Epithelial cell of esophagus (primary cell): ENCODE measurements at regions not wholly inside any gene's neighbourhood (a gene's known extent, or its start where the extent isn't known, plus 50 kb on each side); places are given as distances from the start of the nearest gene placed in this dataset.

Experiments
- DNase-seq: peaks from one replicate; pipeline ENCODE4 v3.0.0; 2010; ENCODE audit warnings: low read depth
- H3K4me3 ChIP-seq: 2 replicates; pipeline ENCODE4 v1.5.1; 2011; ENCODE audit warnings: mild to moderate bottlenecking, low read length, control low read depth
- TF ChIP-seq, protein P1 (sequence below): IDR thresholded peaks from 2 replicates; pipeline ENCODE4 v1.5.1; 2011; ENCODE audit warnings: low read depth, mild to moderate bottlenecking, low read length, control low read depth, inconsistent platforms; ENCODE audit not compliant: insufficient read depth; ENCODE audit errors: missing control alignments

DNA sequence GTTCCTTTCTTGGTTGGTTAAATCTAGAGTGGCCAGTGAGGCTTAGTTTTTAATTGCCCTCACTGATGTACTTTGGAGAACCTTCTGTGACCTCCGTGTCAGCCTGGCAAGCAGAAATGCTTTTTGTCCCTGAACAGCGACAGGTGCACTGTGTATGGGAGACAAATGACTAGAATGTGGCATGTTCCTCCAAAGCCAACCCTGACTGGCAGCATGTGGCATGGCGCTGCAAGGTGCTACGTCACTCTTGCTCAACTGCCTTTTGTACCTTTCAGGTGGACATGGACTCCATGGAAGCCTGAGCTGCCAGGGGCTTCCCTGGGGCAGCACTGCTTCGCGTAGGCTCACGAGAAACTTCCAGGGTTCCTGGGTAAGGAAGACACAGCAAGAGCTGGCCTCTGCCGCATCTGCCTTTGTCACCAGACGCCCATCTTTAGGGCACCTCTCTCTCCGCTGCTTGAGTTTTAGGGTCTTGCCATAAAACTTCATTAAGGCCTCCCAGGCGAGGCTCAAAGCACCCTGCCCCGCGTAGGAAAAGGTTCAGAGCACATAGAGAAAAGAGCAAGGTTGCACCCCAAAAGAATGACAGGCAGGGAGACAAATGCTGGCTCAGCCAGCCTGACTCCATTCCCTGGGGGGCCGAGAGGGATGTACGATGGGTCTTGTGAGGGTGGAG, 167.1 kb upstream of the SOX1 start:
- no peak overlapping the region for H3K4me3 ChIP-seq
- TF ChIP-seq, protein P1, sequence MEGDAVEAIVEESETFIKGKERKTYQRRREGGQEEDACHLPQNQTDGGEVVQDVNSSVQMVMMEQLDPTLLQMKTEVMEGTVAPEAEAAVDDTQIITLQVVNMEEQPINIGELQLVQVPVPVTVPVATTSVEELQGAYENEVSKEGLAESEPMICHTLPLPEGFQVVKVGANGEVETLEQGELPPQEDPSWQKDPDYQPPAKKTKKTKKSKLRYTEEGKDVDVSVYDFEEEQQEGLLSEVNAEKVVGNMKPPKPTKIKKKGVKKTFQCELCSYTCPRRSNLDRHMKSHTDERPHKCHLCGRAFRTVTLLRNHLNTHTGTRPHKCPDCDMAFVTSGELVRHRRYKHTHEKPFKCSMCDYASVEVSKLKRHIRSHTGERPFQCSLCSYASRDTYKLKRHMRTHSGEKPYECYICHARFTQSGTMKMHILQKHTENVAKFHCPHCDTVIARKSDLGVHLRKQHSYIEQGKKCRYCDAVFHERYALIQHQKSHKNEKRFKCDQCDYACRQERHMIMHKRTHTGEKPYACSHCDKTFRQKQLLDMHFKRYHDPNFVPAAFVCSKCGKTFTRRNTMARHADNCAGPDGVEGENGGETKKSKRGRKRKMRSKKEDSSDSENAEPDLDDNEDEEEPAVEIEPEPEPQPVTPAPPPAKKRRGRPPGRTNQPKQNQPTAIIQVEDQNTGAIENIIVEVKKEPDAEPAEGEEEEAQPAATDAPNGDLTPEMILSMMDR, result no peak
- DNase-seq, result no peak

DNA sequence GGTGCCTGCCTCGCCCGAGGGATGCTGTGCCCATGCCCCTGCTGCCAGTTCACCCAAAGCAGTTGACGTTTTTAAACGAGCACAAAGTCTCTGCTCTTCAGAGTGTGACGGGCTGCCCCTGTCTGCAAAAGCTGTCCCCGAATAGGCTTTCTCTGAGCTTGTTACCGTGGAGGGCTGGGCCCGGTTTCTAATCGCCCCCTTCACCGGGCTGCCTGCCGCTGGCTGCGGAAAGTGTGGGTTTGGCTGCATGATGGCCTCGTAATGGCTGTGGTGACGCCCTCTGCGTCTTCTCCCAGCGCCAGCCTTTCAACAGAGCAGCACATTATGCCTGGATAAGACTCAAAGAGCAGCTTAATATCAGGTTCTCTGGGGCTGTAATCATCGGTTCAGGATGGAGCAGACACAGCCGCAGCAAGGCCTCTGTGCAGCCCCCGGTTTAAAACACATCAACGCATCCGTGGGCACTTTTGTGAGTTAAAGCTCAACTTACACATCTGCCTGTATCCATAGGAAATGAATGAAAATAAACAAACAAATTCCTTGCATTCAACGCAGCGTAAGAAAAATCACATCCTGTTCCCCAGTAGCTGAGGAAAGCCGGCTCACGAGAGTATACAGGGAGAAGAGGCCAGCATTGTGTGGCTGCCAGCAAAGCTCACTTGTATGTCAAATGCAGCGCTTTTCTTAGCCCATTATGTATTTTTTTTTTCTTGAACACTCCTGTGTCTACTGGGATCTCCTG, 166.4 kb upstream of the SOX1 start:
- no peak overlapping the region for H3K4me3 ChIP-seq
- TF ChIP-seq, protein P1, result no peak
- DNase-seq, result no peak

DNA sequence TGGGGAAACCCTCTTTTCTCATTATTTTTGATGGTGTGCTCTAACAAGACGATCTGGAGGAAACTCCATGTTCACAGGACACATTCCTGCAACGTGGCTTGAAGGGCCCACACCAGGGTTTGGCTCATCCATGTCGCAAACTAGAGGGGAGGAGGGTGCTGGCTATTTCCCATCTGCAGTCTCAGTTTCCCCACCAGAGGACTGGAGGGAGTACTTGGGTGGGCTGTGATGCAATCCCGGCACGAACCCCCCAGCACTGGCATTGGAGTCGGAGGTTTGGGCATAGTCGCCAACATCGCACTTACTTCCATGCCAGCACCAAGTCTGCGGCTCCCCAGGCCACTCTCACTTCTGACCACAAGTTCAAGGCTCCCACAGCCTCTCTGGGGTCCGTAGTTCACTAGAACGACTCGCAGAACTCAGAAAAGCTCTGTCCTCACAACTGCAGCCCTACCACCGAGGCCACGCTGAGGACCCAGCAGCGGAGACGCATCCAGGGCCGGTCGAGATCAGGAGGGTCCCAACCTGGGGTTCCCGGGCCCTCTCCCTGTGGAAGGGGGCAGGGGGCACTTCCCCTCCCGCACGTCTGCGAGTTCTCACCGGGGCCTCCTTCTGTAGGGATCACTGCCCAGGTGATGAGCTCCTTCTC, 165.6 kb upstream of the SOX1 start:
- TF ChIP-seq, protein P1, result no peak
- no peak overlapping the region for H3K4me3 ChIP-seq

DNA sequence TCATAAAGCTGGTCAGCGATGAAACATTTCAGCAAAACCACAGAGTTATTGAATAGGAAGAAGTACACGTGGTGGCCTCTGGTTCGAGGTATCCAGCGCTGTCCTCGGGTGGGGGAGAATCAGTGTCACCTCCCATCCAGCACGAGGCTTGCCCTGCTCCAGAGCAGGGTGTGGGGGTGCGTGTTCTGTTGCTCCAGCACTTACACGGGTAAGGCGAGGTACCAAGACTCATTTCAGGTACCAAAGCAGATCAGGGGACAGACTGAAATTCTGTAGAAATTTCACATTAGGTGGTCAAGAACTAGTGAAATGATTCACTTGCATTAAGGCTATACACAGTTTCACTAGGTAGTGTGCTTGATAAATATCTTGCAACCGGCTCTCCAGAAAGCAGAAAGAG, 164.2 kb upstream of the SOX1 start:
- TF ChIP-seq, protein P1, result no peak
- no peak overlapping the region for H3K4me3 ChIP-seq
- no peak for DNase-seq

More for the DNA sequence above, 165.6 kb upstream of the SOX1 start:
- no peak for DNase-seq

DNA sequence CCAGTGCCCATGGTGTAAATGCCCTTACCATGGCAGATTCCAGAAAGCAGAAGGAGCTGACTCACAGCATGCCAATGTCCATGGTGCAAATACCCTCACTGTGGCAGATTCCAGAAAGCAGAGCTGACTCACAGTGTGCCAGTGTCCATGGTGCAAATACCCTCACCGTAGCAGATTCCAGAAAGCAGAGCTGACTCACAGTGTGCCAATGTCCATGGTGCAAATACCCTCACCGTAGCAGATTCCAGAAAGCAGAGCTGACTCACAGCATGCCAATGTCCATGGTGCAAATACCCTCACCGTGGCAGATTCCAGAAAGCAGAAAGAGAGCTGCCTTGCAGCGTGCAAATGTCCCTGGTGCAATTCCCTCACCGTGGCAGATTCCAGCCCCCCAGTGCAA, 163.8 kb upstream of the SOX1 start:
- TF ChIP-seq, protein P1, result no peak
- no peak for DNase-seq
- no peak overlapping the region for H3K4me3 ChIP-seq

DNA sequence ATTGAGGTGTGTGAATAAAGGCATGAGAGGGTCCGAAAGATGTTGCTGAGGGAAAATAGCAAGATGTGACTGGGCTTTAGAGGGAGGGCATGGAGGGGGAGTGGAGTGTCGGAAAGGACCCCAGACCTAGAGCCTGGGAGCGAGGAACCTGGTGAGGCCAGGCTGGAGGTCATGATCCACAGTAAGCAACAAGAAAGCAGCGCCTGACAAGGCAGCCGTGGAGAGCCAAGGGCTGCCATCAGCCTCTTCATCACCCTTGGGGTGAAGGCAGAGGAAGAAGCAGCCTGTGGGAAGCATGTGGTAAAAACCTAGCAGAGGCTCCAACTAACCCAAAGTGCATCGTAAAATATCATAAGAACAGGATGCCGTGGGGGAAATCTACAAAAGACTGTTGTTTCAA, 162.8 kb upstream of the SOX1 start:
- TF ChIP-seq, protein P1, result no peak
- no peak for DNase-seq
- no peak overlapping the region for H3K4me3 ChIP-seq
